ENCODE measurements at regions not wholly inside any gene's neighbourhood (a gene's known extent, or its start where the extent isn't known, plus 50 kb on each side); places are given as distances from the start of the nearest gene placed in this dataset.

DNA sequence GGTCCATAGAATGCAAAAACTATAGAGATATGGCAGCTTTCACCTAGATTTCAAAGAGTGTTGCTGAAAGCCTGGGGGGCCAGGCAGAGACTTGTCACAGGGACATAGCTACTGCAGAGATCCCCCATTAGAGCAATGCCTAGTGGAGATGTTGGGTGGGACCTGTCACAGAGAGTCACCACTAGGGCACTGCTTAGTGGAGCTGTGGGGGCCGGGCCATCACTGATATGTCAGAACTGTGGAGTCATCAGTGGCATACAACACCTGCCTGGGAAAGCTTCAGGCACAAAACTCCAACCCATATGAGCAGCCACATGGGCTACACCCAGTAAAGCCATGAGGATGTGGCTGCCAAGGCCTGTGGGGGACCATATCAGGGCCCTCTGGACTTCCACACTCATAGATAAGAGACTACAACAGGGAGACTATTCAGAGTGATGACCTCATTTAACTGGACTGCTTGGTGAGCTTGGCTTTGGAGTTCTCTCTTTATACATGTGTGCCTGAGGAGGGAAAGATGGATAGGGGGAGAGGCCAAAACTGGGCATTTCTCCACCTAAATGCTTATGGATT is 176.3 kb downstream of the ZNF621 start:
- Histone ChIP-seq H3K4me1 (ENCODE audit: control insufficient read depth in 5 of 5, insufficient read depth in 5 of 5, low read length in 5 of 5) (peaks cover 0 to 2% (median 0%) of the 10 kb centered on the region in 5 donors), H3K9me3 (ENCODE audit: control insufficient read depth in 4 of 4, insufficient read depth in 3 of 4, low read length in 3 of 4) (peaks cover 0 to 2% (median 0%) of the 10 kb centered on the region in 4 donors), H3K36me3 (ENCODE audit: control insufficient read depth in 4 of 4, insufficient read depth in 4 of 4, low read length in 4 of 4) (no peaks in the 10 kb centered on the region), H3K27me3 (ENCODE audit: control insufficient read depth in 3 of 3, insufficient read depth in 3 of 3, low read length in 2 of 3) (no peaks in the 10 kb centered on the region), H3K27ac (ENCODE audit: low read depth in 1 of 2, low read length in 1 of 2) (no peak overlapping the region), H3K4me3 (no peak overlapping the region), H3K9ac (ENCODE audit: insufficient read depth in 1 of 2, low read length in 2 of 2) (no peak overlapping the region)
- 93 to 98% methylated on average over 1 of the region's 1 CpG for WGBS, 2 donors
- TF ChIP-seq, protein P1, sequence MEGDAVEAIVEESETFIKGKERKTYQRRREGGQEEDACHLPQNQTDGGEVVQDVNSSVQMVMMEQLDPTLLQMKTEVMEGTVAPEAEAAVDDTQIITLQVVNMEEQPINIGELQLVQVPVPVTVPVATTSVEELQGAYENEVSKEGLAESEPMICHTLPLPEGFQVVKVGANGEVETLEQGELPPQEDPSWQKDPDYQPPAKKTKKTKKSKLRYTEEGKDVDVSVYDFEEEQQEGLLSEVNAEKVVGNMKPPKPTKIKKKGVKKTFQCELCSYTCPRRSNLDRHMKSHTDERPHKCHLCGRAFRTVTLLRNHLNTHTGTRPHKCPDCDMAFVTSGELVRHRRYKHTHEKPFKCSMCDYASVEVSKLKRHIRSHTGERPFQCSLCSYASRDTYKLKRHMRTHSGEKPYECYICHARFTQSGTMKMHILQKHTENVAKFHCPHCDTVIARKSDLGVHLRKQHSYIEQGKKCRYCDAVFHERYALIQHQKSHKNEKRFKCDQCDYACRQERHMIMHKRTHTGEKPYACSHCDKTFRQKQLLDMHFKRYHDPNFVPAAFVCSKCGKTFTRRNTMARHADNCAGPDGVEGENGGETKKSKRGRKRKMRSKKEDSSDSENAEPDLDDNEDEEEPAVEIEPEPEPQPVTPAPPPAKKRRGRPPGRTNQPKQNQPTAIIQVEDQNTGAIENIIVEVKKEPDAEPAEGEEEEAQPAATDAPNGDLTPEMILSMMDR (IDR thresholded peaks at IDR 0.05; ENCODE audit: control extremely low read depth, extremely low read depth): no peak
- DNase-seq (no peak), ATAC-seq (ENCODE audit: insufficient read depth, low FRiP score) (no peak)

DNA sequence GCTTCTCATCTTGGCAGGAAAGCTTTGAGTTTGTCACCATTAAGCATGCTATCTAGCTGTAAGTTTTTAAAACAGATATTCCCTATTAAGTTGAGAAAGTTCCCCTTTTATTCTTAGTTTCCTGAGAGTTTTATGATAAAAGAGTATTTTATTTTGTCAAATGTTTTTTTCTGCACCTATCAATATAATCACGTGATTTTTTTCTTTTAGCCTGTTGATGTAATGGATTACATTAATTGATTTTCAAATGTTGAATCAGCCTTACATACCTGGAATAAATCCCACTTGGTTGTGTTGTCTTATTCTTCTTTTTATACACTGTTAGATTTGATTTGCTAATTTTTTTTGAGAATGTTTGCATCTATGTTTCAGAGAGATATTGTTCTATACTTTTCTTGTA is 179.5 kb downstream of the ZNF621 start:
- Histone ChIP-seq H3K27me3 (ENCODE audit: control insufficient read depth in 3 of 3, insufficient read depth in 3 of 3, low read length in 2 of 3) (no peaks in the 10 kb centered on the region), H3K27ac (ENCODE audit: low read depth in 1 of 2, low read length in 1 of 2) (no peak overlapping the region), H3K4me3 (no peak overlapping the region), H3K9ac (ENCODE audit: insufficient read depth in 1 of 2, low read length in 2 of 2) (no peak overlapping the region), H3K36me3 (ENCODE audit: control insufficient read depth in 4 of 4, insufficient read depth in 4 of 4, low read length in 4 of 4) (no peaks in the 10 kb centered on the region), H3K9me3 (ENCODE audit: control insufficient read depth in 4 of 4, insufficient read depth in 3 of 4, low read length in 3 of 4) (peaks cover 0 to 2% (median 0%) of the 10 kb centered on the region in 4 donors), H3K4me1 (ENCODE audit: control insufficient read depth in 5 of 5, insufficient read depth in 5 of 5, low read length in 5 of 5) (peaks cover 0 to 2% (median 0%) of the 10 kb centered on the region in 5 donors)
- TF ChIP-seq, protein P1 (IDR thresholded peaks at IDR 0.05; ENCODE audit: control extremely low read depth, extremely low read depth): no peak
- WGBS, 2 donors: 79 to 89% methylated on average over 1 of the region's 1 CpG
- ATAC-seq (ENCODE audit: insufficient read depth, low FRiP score) (no peak), DNase-seq (no peak)

DNA sequence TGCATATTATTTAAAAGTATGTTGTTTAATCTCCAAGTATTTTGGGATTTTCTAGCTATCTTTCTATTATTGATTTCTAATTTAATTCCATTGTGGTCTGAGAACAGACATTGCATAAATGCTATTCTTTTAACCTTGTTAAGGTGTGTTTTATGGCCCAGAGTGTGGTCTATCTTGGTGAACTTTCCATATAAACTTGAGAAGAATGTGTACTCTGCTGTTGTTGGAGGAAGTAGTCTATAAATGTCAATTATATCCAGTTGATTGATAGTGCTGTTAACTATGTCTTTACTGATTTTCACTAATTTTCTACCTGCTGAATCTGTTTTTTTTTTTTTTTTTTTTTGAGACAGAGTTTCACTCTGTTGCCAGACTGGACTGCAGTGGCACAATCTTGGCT is 180.9 kb downstream of the ZNF621 start:
- Histone ChIP-seq H3K27ac (ENCODE audit: low read depth in 1 of 2, low read length in 1 of 2) (no peak overlapping the region), H3K36me3 (ENCODE audit: control insufficient read depth in 4 of 4, insufficient read depth in 4 of 4, low read length in 4 of 4) (no peaks in the 10 kb centered on the region), H3K4me3 (no peak overlapping the region), H3K9ac (ENCODE audit: insufficient read depth in 1 of 2, low read length in 2 of 2) (no peak overlapping the region), H3K9me3 (ENCODE audit: control insufficient read depth in 4 of 4, insufficient read depth in 3 of 4, low read length in 3 of 4) (peaks cover 0 to 2% (median 0%) of the 10 kb centered on the region in 4 donors), H3K27me3 (ENCODE audit: control insufficient read depth in 3 of 3, insufficient read depth in 3 of 3, low read length in 2 of 3) (no peaks in the 10 kb centered on the region), H3K4me1 (ENCODE audit: control insufficient read depth in 5 of 5, insufficient read depth in 5 of 5, low read length in 5 of 5) (peaks cover 0 to 2% (median 0%) of the 10 kb centered on the region in 5 donors)
- DNase-seq (no peak), ATAC-seq (ENCODE audit: insufficient read depth, low FRiP score) (no peak)
- TF ChIP-seq, protein P1 (IDR thresholded peaks at IDR 0.05; ENCODE audit: control extremely low read depth, extremely low read depth): no peak

DNA sequence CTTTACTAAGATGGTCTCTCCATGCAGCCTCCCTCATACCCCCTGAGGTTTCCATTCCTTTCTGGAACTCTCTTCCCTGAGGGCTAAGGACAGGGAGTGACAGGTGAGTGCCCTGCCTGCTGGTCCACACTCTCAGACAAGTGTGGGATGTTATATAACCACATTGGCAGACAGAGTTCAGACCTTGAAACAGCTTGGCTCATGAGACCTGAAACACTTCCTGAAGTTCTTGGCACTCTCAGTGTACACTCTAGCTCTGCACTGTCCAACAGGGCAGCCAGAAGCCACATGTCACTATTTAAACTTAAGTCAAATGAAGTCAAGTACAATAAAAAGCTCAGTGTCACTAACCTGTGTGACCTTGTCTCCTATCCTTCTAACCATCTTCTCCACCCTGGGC is 188.5 kb downstream of the ZNF621 start:
- TF ChIP-seq, protein P1 (IDR thresholded peaks at IDR 0.05; ENCODE audit: control extremely low read depth, extremely low read depth): no peak
- H3K36me3 ChIP-seq (ENCODE audit: control insufficient read depth in 4 of 4, insufficient read depth in 4 of 4, low read length in 4 of 4): no peaks in the 10 kb centered on the region

More for the DNA sequence above, 188.5 kb downstream of the ZNF621 start:
- Histone ChIP-seq H3K9me3 (ENCODE audit: control insufficient read depth in 4 of 4, insufficient read depth in 3 of 4, low read length in 3 of 4) (no peaks in the 10 kb centered on the region), H3K27ac (ENCODE audit: low read depth in 1 of 2, low read length in 1 of 2) (no peak overlapping the region), H3K9ac (ENCODE audit: insufficient read depth in 1 of 2, low read length in 2 of 2) (no peak overlapping the region), H3K4me3 (no peak overlapping the region), H3K4me1 (ENCODE audit: control insufficient read depth in 5 of 5, insufficient read depth in 5 of 5, low read length in 5 of 5) (peaks cover 0 to 9% (median 0%) of the 10 kb centered on the region in 5 donors), H3K27me3 (ENCODE audit: control insufficient read depth in 3 of 3, insufficient read depth in 3 of 3, low read length in 2 of 3) (no peaks in the 10 kb centered on the region)
- ATAC-seq (ENCODE audit: insufficient read depth, low FRiP score) (no peak), DNase-seq (no peak)

Measured in lung (tissue), 11 donors.